HUDEP-2 (cell line): ENCODE measurements at regions not wholly inside any gene's neighbourhood (a gene's known extent, or its start where the extent isn't known, plus 50 kb on each side); places are given as distances from the start of the nearest gene placed in this dataset.
A peak's percentile ranks its signal among the peaks of the same experiment; 100 is the strongest.
"Not testable (repeated sequence)": the region's sequence is repeated elsewhere in the genome, so short reads cannot be mapped to it uniquely, and the experiment has no call there.

ENCODE experiments used
- DNase-seq, 76 experiments: peaks; one replicate each; lab custom pipeline; 2025; ENCODE audit not compliant: unreplicated experiment in 76 of 76; lab: John Stamatoyannopoulos, UW

GRCh38 chr5:28807195-28807729 lies 1768.9 kb upstream of the CDH9 start:
- DNase-seq: no peak

- not testable (repeated sequence) for DNase-seq
Observed at GRCh38 chr5:28799035-28799434, 1760.6 kb upstream of the CDH9 start.

GRCh38 chr5:28788954-28789353 lies 1750.6 kb upstream of the CDH9 start:
- no peak for DNase-seq

GRCh38 chr5:28780083-28780692 lies 1741.8 kb upstream of the CDH9 start:
- no peak for DNase-seq

GRCh38 chr5:28779161-28779754 lies 1740.9 kb upstream of the CDH9 start:
- peak in 1 of 76 experiments; percentile 4 for DNase-seq

GRCh38 chr5:28770307-28770706 lies 1731.9 kb upstream of the CDH9 start:
- no peak for DNase-seq

GRCh38 chr5:28766565-28767158 lies 1728.3 kb upstream of the CDH9 start:
- peak in 7 of 76 experiments; percentile 0 to 12 (median 4) for DNase-seq

- DNase-seq: no peak
Observed at GRCh38 chr5:28751396-28751795, 1713.0 kb upstream of the CDH9 start.

GRCh38 chr5:28750251-28750650 lies 1711.9 kb upstream of the CDH9 start:
- DNase-seq: no peak

DNA sequence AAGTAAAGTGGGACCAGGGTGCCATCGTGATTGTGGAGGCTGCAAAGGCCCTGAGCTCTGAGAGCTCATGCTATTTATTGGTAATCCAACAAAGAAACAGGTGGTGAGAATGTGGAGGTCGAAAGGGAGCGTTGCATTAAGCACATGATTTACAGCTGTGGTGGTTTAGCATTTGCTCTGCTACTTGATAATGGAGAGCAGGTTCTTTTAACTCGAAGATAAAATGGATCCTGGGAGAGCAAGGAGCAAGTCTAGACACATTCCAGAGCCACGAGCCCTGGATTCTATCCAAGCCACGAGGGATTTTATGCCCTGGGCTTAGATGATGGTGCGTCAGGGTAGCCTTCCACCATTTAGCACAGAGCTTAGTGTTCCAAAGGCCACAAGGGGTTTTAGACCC lies 1710.1 kb upstream of the CDH9 start:
- DNase-seq: no peak

GRCh38 chr5:28743716-28744110 lies 1705.3 kb upstream of the CDH9 start:
- DNase-seq: no peak

DNA sequence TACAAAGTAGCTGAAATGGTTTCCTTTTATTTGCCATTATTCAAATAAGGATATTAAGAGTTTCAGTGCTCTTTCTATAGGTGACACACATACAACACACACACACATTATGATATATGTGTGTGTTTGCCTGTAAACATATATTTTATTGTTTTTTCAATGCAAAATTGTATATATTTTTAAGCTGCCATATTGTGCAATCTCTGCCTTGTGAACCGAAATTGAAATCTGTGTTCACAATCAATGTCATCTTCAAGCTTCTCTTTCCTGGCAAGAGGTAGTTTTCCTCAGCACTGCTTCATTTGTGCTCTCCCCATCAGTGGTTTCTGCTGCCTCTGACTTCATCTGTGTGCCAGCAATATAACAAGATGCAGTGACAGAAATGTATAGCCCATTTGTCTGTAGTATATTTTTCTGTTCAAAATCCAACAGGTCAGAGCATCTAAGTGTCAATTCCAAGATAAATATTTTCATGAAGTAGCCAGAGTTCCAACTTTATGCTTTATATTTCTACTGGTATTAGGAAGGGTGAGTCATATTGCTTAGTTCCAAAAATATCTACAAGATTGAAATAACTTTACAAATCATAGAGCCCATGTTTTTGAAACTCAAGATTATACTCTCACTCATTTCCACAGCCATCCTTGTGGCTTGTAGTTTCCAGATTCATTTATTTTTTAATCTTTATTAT lies 1704.8 kb upstream of the CDH9 start:
- no peak for DNase-seq

DNA sequence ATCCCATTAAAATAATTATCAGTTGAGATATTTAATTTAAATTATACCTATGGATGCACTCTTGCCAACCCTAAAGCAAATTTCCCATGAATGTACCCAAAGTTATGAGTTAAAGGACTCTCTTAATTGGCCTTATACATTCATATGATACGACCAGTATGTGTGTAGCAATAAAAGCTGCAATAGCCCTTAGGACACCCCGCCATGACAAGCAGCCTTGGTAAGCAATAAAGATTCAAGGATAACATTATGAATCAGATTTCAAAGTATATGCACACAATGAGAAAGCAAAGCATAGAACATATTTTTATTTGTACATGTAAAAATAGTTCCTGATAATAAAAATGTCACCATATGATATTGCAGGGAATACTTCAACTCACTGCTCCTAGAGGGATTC lies 1699.3 kb upstream of the CDH9 start:
- no peak for DNase-seq

DNA sequence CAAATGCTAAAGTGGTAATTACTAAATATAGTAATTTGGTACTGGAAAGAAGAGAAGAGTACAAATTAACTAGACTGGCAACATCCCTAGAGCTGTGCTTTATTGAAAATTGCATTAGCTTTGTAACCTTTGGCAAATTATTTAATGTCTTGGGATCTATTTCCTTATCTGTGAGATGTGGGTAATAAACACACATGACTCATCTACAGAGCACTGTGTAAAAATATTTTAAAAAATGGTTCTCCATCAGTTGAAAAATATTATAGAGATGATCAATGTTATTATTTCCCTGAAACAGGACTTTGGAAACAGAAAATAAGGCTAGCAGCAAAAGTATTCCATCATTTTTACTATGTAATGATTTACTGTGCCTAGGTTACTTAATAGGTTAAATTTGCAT lies 1698.8 kb upstream of the CDH9 start:
- no peak for DNase-seq

DNA sequence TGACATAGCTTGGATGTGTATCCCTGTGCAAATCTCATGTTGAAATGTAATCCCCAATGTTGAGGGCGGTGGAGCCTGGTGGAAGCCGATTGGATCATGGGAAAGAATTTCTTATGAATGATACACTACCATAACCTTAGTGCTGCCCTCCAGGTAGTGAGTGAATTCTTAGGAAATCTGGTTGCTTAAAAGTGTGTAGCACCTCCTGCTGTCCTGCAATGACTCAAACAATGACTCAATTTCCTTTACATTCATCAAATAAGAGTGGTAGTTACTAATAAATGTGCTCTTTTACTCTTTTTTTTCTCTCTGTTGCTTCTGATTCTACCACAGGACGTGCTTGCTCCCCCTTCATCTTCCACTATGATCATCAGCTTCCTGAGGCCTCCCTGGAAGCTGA lies 1696.0 kb upstream of the CDH9 start:
- no peak for DNase-seq

- DNase-seq: no peak
Observed at GRCh38 chr5:28729067-28729466, 1690.7 kb upstream of the CDH9 start.

DNA sequence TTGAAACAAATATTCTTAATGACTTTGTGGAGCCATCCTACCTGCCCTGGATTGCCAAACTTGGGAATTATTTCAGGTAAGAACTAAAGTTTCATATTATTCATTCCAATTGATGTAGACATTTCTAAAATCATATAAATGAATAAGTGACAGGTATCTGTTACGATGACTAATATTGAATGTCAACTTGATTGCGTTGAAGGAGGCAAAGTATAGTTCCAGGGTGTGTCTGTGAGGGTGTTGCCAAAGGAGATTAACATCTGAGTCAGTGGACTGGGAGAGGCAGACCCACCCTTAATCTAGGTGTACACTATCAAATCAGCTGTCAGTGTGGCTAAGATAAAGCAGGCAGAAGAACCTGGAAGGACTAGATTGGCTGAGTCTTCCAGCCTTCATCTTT lies 1688.4 kb upstream of the CDH9 start:
- peak in 1 of 76 experiments; percentile 0 for DNase-seq

DNA sequence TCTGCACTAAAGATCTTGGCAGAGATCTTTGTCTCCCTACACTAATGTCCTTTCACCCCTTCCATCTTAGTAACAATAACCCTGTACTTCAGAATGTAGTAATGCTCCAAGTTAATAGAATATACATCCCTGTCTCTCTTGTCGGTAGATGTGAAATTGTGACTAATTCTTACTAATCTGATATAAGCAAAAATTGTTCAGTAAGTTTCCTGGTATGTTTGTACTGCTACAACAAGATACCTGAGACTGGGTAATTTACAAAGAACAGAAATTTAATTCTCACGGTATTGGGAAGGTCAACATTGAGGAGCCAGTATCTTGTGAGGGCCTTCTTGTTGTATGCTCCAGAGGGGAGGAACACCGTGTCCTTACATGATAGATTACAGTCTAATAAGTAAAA lies 1686.6 kb upstream of the CDH9 start:
- no peak for DNase-seq

GRCh38 chr5:28714907-28715698 lies 1676.7 kb upstream of the CDH9 start:
- DNase-seq: no peak

- DNase-seq: no peak
Observed at GRCh38 chr5:28710360-28710759, 1672.0 kb upstream of the CDH9 start.

DNA sequence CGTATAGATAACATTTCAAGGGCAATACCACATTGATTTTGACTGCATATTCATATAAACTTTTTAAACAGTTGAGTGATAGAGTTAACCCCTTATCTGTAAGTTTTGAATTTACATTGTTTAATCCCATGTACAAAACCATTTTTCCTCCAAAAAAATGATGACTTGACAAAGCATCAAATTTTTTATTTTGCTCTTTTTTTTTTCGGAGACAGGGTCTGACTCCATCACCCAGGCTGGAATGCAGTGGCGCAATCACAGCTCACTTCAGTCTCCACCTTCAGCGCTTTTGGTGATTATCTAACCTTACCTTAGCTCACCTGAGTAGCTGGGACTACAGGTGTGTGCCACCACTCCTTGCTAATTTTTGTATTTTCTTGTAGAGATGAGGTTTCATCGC lies 1670.1 kb upstream of the CDH9 start:
- no peak for DNase-seq
